ENCODE measurements at regions not wholly inside any gene's neighbourhood (a gene's known extent, or its start where the extent isn't known, plus 50 kb on each side); places are given as distances from the start of the nearest gene placed in this dataset.
"Not testable (repeated sequence)": the region's sequence is repeated elsewhere in the genome, so short reads cannot be mapped to it uniquely, and the experiment has no call there.

DNA sequence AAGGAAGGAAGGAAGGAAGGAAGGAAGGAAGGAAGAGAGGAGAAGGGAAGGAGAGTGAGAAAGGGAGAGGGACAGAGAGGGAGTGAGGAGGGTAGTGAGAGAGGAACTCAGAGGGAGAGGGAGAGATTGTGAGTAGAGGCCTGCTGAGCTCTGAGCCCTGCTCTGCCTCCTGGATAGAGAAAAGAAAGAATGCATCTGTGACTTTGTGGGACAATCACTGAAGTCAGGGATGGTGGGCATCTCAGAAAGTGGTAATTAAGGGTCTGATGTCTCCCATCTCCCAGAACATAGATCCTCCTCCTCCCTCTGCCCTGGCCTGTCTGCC, 142.9 kb upstream of the BANK1 start:
- H3K9me3 ChIP-seq: no peaks in the 10 kb centered on the region
- H3K27ac ChIP-seq: no peak overlapping the region
- intact Hi-C loops (cut with DNase I): no loop called here
- H3K36me3 ChIP-seq: no peaks in the 10 kb centered on the region
- H3K4me1 ChIP-seq: no peaks in the 10 kb centered on the region
- H3K27me3 ChIP-seq: no peaks in the 10 kb centered on the region
- DNase-seq (no peak), ATAC-seq (no peak)
- TF ChIP-seq, protein P1, sequence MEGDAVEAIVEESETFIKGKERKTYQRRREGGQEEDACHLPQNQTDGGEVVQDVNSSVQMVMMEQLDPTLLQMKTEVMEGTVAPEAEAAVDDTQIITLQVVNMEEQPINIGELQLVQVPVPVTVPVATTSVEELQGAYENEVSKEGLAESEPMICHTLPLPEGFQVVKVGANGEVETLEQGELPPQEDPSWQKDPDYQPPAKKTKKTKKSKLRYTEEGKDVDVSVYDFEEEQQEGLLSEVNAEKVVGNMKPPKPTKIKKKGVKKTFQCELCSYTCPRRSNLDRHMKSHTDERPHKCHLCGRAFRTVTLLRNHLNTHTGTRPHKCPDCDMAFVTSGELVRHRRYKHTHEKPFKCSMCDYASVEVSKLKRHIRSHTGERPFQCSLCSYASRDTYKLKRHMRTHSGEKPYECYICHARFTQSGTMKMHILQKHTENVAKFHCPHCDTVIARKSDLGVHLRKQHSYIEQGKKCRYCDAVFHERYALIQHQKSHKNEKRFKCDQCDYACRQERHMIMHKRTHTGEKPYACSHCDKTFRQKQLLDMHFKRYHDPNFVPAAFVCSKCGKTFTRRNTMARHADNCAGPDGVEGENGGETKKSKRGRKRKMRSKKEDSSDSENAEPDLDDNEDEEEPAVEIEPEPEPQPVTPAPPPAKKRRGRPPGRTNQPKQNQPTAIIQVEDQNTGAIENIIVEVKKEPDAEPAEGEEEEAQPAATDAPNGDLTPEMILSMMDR (IDR thresholded peaks at IDR 0.05): no peak
- H3K4me3 ChIP-seq: no peak overlapping the region

DNA sequence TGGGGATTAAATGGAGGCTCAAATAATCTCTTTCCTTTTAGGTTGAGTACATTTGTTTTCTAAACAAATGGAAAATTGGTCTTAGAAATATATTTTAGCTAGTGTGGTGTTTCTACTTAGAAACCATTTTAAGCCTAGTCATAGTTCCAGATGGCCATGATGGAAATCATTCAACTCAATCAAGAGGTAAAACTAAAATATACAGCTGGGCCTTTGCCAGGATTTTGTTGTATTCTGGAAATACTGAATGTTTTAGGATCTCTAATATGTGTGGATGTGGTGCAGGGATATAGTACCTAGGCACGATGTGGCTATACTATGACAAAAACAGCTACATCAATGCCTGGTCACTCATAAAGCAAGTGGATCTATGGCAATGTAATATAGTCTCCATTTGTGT, 146.0 kb upstream of the BANK1 start:
- no peak for DNase-seq
- Histone ChIP-seq H3K27ac (no peak overlapping the region), H3K9me3 (no peaks in the 10 kb centered on the region), H3K4me1 (no peaks in the 10 kb centered on the region), H3K27me3 (no peaks in the 10 kb centered on the region), H3K4me3 (no peak overlapping the region), H3K36me3 (no peaks in the 10 kb centered on the region)
- TF ChIP-seq, protein P1 (IDR thresholded peaks at IDR 0.05): no peak
- no peak for ATAC-seq
- intact Hi-C loops (cut with DNase I): no loop called here

GRCh38 chr4:101643186-101643837, 147.2 kb upstream of the BANK1 start:
- Histone ChIP-seq H3K27ac (no peak overlapping the region), H3K9me3 (no peaks in the 10 kb centered on the region), H3K4me3 (no peak overlapping the region), H3K27me3 (no peaks in the 10 kb centered on the region), H3K4me1 (no peaks in the 10 kb centered on the region), H3K36me3 (no peaks in the 10 kb centered on the region)
- TF ChIP-seq, protein P1 (IDR thresholded peaks at IDR 0.05): no peak
- intact Hi-C loops (cut with DNase I): no loop called here
- ATAC-seq (no peak), DNase-seq (no peak)

GRCh38 chr4:101632766-101633165, 157.8 kb upstream of the BANK1 start:
- DNase-seq; H3K9me3 ChIP-seq; H3K4me3 ChIP-seq; intact Hi-C loops (cut with DNase I); H3K36me3 ChIP-seq; H3K27me3 ChIP-seq; H3K27ac ChIP-seq; ATAC-seq; H3K4me1 ChIP-seq: not testable (repeated sequence)

DNA sequence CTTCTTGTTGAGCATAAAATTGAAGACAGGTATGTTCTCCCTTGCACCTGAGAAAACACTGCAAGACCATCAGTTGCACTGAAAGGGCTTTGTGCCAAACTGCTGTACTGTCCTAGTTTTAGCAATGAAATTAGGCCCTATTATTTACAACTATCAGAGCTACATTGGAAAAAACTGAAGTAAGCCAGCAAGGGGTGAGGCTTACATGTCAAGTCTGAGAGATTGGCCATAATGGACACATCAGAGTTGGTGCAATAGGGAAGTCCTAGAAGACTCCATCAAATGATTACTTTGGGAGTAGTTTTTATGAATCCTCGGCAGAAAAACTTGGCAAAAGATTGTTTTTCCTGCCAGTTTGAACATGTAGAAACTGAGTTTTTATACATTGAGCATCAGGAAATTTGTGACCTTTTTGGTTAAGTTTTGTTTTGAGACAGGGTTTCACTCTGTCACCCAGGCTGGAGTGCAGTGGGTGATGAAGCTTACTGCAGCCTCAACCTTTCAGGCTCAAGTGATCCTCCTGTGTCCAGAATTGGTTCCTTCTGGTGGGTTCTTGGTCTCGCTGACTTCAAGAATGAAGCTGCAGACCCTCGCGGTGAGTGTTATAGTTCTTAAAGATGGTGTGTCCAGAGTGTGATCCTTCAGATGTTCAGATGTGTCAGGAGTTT, 160.1 kb upstream of the BANK1 start:
- Histone ChIP-seq H3K9me3 (no peaks in the 10 kb centered on the region), H3K4me1 (no peaks in the 10 kb centered on the region), H3K4me3 (no peak overlapping the region), H3K27ac (no peak overlapping the region), H3K27me3 (no peaks in the 10 kb centered on the region), H3K36me3 (no peaks in the 10 kb centered on the region)
- DNase-seq (no peak), ATAC-seq (no peak)
- intact Hi-C loops (cut with DNase I): no loop called here
- TF ChIP-seq, protein P1 (IDR thresholded peaks at IDR 0.05): no peak

GRCh38 chr4:101621120-101621519, 169.4 kb upstream of the BANK1 start:
- H3K27ac ChIP-seq: no peak overlapping the region
- H3K9me3 ChIP-seq: no peaks in the 10 kb centered on the region
- DNase-seq (no peak), ATAC-seq (peak; percentile 37)
- no peaks in the 10 kb centered on the region for H3K36me3 ChIP-seq
- H3K27me3 ChIP-seq: no peaks in the 10 kb centered on the region
- intact Hi-C loops (cut with DNase I): no loop called here
- TF ChIP-seq, protein P1 (IDR thresholded peaks at IDR 0.05): no peak
- H3K4me3 ChIP-seq: no peak overlapping the region
- H3K4me1 ChIP-seq: no peaks in the 10 kb centered on the region

Measured in left lung (tissue), 4 donors.